ENCODE measurements at regions not wholly inside any gene's neighbourhood (a gene's known extent, or its start where the extent isn't known, plus 50 kb on each side); places are given as distances from the start of the nearest gene placed in this dataset.

GRCh38 chr20:4454111-4454510 lies 205.0 kb upstream of the ADRA1D start:
- TF ChIP-seq, protein P1, sequence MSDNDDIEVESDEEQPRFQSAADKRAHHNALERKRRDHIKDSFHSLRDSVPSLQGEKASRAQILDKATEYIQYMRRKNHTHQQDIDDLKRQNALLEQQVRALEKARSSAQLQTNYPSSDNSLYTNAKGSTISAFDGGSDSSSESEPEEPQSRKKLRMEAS (IDR thresholded peaks at IDR 0.05; ENCODE audit: low read depth, low read length), result no peak
- TF ChIP-seq CEBPB (IDR thresholded peaks at IDR 0.05; ENCODE audit: borderline replicate concordance in 1 of 2, low read depth in 2 of 2, low read length in 2 of 2) (no peak), POLR2AphosphoS5 (IDR thresholded peaks at IDR 0.05; ENCODE audit: low read length) (no peak), HDAC6 (IDR thresholded peaks at IDR 0.05; ENCODE audit: unreplicated experiment) (no peak), ATF2 (IDR thresholded peaks at IDR 0.05; ENCODE audit: low read length) (no peak), POLR2A (IDR thresholded peaks at IDR 0.05; ENCODE audit: low read depth, low read length) (no peak), PKNOX1 (IDR thresholded peaks at IDR 0.05) (no peak), CTCF (IDR thresholded peaks at IDR 0.05 in 2 of 3, conservative IDR thresholded peaks at IDR 0.05 in 1 of 3; ENCODE audit: control insufficient read depth in 2 of 3, extremely low read depth in 1 of 3, insufficient read depth in 1 of 3, low read depth in 3 of 3, low read length in 3 of 3) (no peak), SRF (IDR thresholded peaks at IDR 0.05; ENCODE audit: low read depth in 2 of 2, low read length in 2 of 2) (no peak), SMC3 (IDR thresholded peaks at IDR 0.05; ENCODE audit: borderline replicate concordance, low read length) (no peak), REST (IDR thresholded peaks at IDR 0.05; ENCODE audit: low read depth, low read length) (no peak), ZNF217 (IDR thresholded peaks at IDR 0.05) (no peak), SIX5 (IDR thresholded peaks at IDR 0.05; ENCODE audit: low read depth, low read length, severe bottlenecking) (no peak)
- TF ChIP-seq, protein P2, sequence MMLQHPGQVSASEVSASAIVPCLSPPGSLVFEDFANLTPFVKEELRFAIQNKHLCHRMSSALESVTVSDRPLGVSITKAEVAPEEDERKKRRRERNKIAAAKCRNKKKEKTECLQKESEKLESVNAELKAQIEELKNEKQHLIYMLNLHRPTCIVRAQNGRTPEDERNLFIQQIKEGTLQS (IDR thresholded peaks at IDR 0.05; ENCODE audit: borderline replicate concordance, extremely low read depth, low read depth, low read length), result no peak

All from GM12878 (cell line).